ENCODE measurements at regions not wholly inside any gene's neighbourhood (a gene's known extent, or its start where the extent isn't known, plus 50 kb on each side); places are given as distances from the start of the nearest gene placed in this dataset.

DNA sequence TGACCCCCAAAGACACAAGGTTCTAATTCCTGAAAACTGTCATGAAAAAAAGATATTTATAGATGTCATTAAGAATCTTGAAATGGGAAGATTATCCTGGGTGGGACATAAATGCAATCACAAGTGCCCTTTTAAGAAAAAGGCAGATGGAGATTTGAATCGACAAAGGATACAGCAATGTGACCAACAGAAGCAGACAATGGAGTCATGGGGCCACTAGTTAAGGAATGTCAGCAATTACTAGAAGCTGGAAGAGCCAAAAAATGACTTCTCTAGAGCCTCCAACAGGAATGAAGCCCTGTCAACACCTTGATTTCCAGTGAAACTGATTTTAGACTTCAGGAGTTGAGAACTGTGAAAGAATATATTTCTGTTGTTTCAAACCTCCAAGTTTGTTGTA lies 448.5 kb downstream of the MEI4 start:
- TF ChIP-seq EZH2 (IDR thresholded peaks at IDR 0.05; ENCODE audit: borderline replicate concordance, low read depth, low read length, poor library complexity, severe bottlenecking): no peak
- TF ChIP-seq, protein P1, sequence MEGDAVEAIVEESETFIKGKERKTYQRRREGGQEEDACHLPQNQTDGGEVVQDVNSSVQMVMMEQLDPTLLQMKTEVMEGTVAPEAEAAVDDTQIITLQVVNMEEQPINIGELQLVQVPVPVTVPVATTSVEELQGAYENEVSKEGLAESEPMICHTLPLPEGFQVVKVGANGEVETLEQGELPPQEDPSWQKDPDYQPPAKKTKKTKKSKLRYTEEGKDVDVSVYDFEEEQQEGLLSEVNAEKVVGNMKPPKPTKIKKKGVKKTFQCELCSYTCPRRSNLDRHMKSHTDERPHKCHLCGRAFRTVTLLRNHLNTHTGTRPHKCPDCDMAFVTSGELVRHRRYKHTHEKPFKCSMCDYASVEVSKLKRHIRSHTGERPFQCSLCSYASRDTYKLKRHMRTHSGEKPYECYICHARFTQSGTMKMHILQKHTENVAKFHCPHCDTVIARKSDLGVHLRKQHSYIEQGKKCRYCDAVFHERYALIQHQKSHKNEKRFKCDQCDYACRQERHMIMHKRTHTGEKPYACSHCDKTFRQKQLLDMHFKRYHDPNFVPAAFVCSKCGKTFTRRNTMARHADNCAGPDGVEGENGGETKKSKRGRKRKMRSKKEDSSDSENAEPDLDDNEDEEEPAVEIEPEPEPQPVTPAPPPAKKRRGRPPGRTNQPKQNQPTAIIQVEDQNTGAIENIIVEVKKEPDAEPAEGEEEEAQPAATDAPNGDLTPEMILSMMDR (conservative IDR thresholded peaks at IDR 0.05; ENCODE audit: low read depth, low read length): no peak
